A549 (cell line): ENCODE measurements at regions not wholly inside any gene's neighbourhood (a gene's known extent, or its start where the extent isn't known, plus 50 kb on each side); places are given as distances from the start of the nearest gene placed in this dataset.

Experiments used
- ATAC-seq, 2 experiments: fragments of 200-7000 bp in 1 of 2; fragments of >200 bp in 1 of 2; cut with Nextera tagmentation in 1 of 2; cut with Tn5 transposase in 1 of 2; 3 replicates each; pipeline versions ENCODE4 v1.8.0 to v1.9.1; 2018 to 2020; ENCODE audit warnings: mild to moderate bottlenecking in 1 of 2, moderate library complexity in 1 of 2
- CTCF ChIA-PET: fragments of 300-600 bp; sonication (Branson Sonifier 250); formaldehyde crosslinking; extraction: SDS; loops from one replicate; lab custom pipeline; 2021; ENCODE audit warnings: antibody characterized with exemption, inconsistent platforms; lab: Yijun Ruan, JAX
- POLR2A ChIA-PET: fragments of 350-600 bp; formaldehyde crosslinking; extraction: SDS; loops from one replicate; lab custom pipeline; 2021; ENCODE audit warnings: antibody characterized with exemption, inconsistent platforms; lab: Yijun Ruan, JAX
- DNase-seq, 2 experiments: peaks; one replicate each; pipeline versions ENCODE4 v3.0.0 to v3.0.0-alpha.2; 2011 to 2016; ENCODE audit warnings: low read depth in 1 of 2, low spot score in 1 of 2
- FAIRE-seq: peaks from 2 replicates; lab custom pipeline; 2011; peaks lifted over from hg19 to GRCh38; lab: Jason Lieb, UNC
- H3K27ac ChIP-seq, 2 experiments: fragments of >200 bp; sonication (Bioruptor Twin); formaldehyde crosslinking; 3 replicates each; pipeline ENCODE4 v1.5.1; 2016 to 2017
- H3K4me1 ChIP-seq: fragments of >200 bp; sonication (Bioruptor Twin); formaldehyde crosslinking; 3 replicates; pipeline ENCODE4 v1.6.1; 2016
- H3K4me2 ChIP-seq: fragments of >200 bp; sonication (Bioruptor Twin); formaldehyde crosslinking; 3 replicates; pipeline ENCODE4 v1.6.1; 2016
- H3K4me3 ChIP-seq: fragments of >200 bp; sonication (Bioruptor Twin); formaldehyde crosslinking; 3 replicates; pipeline ENCODE4 v1.5.1; 2016
- H3K9me3 ChIP-seq: fragments of >200 bp; sonication (Bioruptor Twin); formaldehyde crosslinking; 3 replicates; pipeline ENCODE4 v1.6.1; 2016
- BHLHE40 ChIP-seq: IDR thresholded peaks from 2 replicates; pipeline ENCODE4 v1.6.1; 2012; ENCODE audit warnings: low read depth, low read length, inconsistent platforms
- CBX2 ChIP-seq: fragments of 200-600 bp; sonication (generic); IDR thresholded peaks from 2 replicates; pipeline ENCODE4 v1.6.1; 2016; ENCODE audit warnings: low read depth, mild to moderate bottlenecking, borderline replicate concordance
- EHF ChIP-seq: fragments of 250-450 bp; sonication (Bioruptor Pico); IDR thresholded peaks from 2 replicates; pipeline ENCODE4 v1.5.0; 2020; ENCODE audit warnings: mild to moderate bottlenecking
- EHMT2 ChIP-seq: fragments of 200-600 bp; sonication (generic); IDR thresholded peaks from 2 replicates; pipeline ENCODE4 v1.6.1; 2016; ENCODE audit warnings: antibody characterized with exemption, low read depth, mild to moderate bottlenecking, moderate library complexity
- ESRRA ChIP-seq: fragments of 150-350 bp; IDR thresholded peaks from 2 replicates; pipeline ENCODE4 v1.6.1; 2014; ENCODE audit warnings: mild to moderate bottlenecking, low read length, borderline replicate concordance
- FOSB ChIP-seq: fragments of 250-450 bp; sonication (Bioruptor Pico); IDR thresholded peaks from 2 replicates; pipeline ENCODE4 v1.5.0; 2020; ENCODE audit warnings: mild to moderate bottlenecking, moderate library complexity
- HDAC2 ChIP-seq: fragments of 200-600 bp; sonication (generic); IDR thresholded peaks from 2 replicates; pipeline ENCODE4 v1.6.1; 2016
- HES2 ChIP-seq: fragments of >200 bp; sonication (Bioruptor Twin); formaldehyde crosslinking; IDR thresholded peaks from 2 replicates; pipeline ENCODE4 v1.6.1; 2016
- HOXA7 ChIP-seq: fragments of 250-450 bp; sonication (Bioruptor Pico); IDR thresholded peaks from 2 replicates; pipeline ENCODE4 v1.5.0; 2020; ENCODE audit warnings: mild to moderate bottlenecking, moderate library complexity
- HOXB13 ChIP-seq: fragments of 250-450 bp; sonication (Bioruptor Pico); IDR thresholded peaks from 2 replicates; pipeline ENCODE4 v1.5.0; 2020; ENCODE audit warnings: low read depth, mild to moderate bottlenecking, moderate library complexity
- JUNB ChIP-seq: fragments of >200 bp; sonication (Bioruptor Twin); formaldehyde crosslinking; IDR thresholded peaks from 2 replicates; pipeline ENCODE4 v1.6.1; 2016
- MAZ ChIP-seq: fragments of 150-350 bp; IDR thresholded peaks from 2 replicates; pipeline ENCODE4 v1.6.1; 2014; ENCODE audit warnings: antibody characterized with exemption, low read depth, low read length, borderline replicate concordance
- NR3C1 ChIP-seq: fragments of >200 bp; sonication (Bioruptor Twin); formaldehyde crosslinking; IDR thresholded peaks from 3 replicates; pipeline ENCODE4 v1.6.1; 2017
- POLR2A ChIP-seq: IDR thresholded peaks from 2 replicates; pipeline ENCODE4 v1.6.1; 2012; ENCODE audit warnings: mild to moderate bottlenecking, low read length
- POLR2AphosphoS2 ChIP-seq: conservative IDR thresholded peaks from 2 replicates; pipeline ENCODE4 v1.6.1; 2012; ENCODE audit warnings: low read length, improper control_type of control experiment, inconsistent platforms
- RAD21 ChIP-seq, 2 experiments: fragments of >200 bp in 1 of 2; sonication (Bioruptor Twin) in 1 of 2; formaldehyde crosslinking in 1 of 2; IDR thresholded peaks in 1 of 2; conservative IDR thresholded peaks in 1 of 2; 2 replicates in 1 of 2; 3 replicates in 1 of 2; pipeline ENCODE4 v1.6.1; 2012 to 2018; ENCODE audit warnings: inconsistent platforms in 1 of 2
- RCOR1 ChIP-seq: fragments of 150-350 bp; IDR thresholded peaks from 2 replicates; pipeline ENCODE4 v1.6.1; 2014; ENCODE audit warnings: antibody characterized with exemption, low read length, low read depth
- RFX5 ChIP-seq: fragments of 450-650 bp; IDR thresholded peaks from 2 replicates; pipeline ENCODE4 v1.7.1; 2014; ENCODE audit warnings: antibody characterized with exemption, mild to moderate bottlenecking, moderate library complexity
- SMC3 ChIP-seq: fragments of >200 bp; sonication (Bioruptor Twin); formaldehyde crosslinking; IDR thresholded peaks from 3 replicates; pipeline ENCODE4 v1.6.1; 2018; ENCODE audit warnings: inconsistent platforms
- SREBF2 ChIP-seq: fragments of 450-650 bp; IDR thresholded peaks from 2 replicates; pipeline ENCODE4 v1.6.1; 2014; ENCODE audit warnings: mild to moderate bottlenecking, moderate library complexity
- TFCP2L1 ChIP-seq: fragments of 250-450 bp; sonication (Bioruptor Pico); IDR thresholded peaks from 2 replicates; pipeline ENCODE4 v1.5.0; 2021; ENCODE audit warnings: mild to moderate bottlenecking
- TP53 ChIP-seq: fragments of 250-450 bp; sonication (Bioruptor Pico); IDR thresholded peaks from 2 replicates; pipeline ENCODE4 v1.5.0; 2021; ENCODE audit warnings: mild to moderate bottlenecking, moderate library complexity
- ZNF302 ChIP-seq: fragments of 250-450 bp; sonication (Bioruptor Pico); IDR thresholded peaks from 2 replicates; pipeline ENCODE4 v1.9.0; 2021; ENCODE audit warnings: inconsistent platforms, mild to moderate bottlenecking, moderate library complexity
- WGBS: methylation state at CpG from one replicate; pipeline ENCODE4 v1.1.6; 2017; ENCODE audit errors: missing lambda C conversion rate; 5-methylcytosine and 5-hydroxymethylcytosine counted together
- TF ChIP-seq, protein P1 (sequence below): fragments of 150-350 bp; IDR thresholded peaks from 2 replicates; pipeline ENCODE4 v1.6.1; 2014; ENCODE audit warnings: low read depth, mild to moderate bottlenecking, low read length
- TF ChIP-seq, protein P2 (sequence below): IDR thresholded peaks from 2 replicates; pipeline ENCODE4 v1.6.1; 2012
- TF ChIP-seq, protein P3 (sequence below): IDR thresholded peaks from 2 replicates; pipeline ENCODE4 v1.6.1; 2012
- TF ChIP-seq, protein P4 (sequence below): fragments of 250-450 bp; sonication (Bioruptor Pico); IDR thresholded peaks from 2 replicates; pipeline ENCODE4 v1.5.0; 2020; ENCODE audit warnings: low read depth, mild to moderate bottlenecking, moderate library complexity
- TF ChIP-seq, protein P5 (sequence below): fragments of 250-450 bp; sonication (Bioruptor Pico); IDR thresholded peaks from 2 replicates; pipeline ENCODE4 v1.5.0; 2021; ENCODE audit warnings: mild to moderate bottlenecking, moderate library complexity, borderline replicate concordance

DNA sequence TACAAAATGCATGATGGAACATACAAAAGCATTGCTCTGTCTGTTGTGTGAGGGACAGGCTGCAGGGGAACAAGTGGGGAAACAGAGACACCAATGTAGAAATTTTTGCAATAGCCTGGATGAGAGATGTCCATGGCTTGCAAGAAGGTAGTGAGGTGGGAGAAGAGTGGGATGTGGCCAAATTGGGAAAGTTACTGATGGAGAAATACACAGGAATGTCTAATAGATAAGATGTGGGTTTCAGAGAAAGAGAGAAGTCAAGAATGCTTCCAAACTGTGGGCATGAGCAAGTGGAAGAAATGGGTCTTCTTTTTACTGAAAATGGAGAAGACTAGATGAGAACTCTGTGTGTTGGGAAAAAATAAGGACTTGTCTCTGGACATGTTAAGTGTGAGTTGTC is 592.7 kb downstream of the TNS3 start:
- ChIA-PET CTCF (no interaction called here), POLR2A (no interaction called here)
- no peak for ATAC-seq
- TF ChIP-seq BHLHE40 (no peak), TP53 (CRISPR knock-in tag) (no peak), CBX2 (no peak), RFX5 (no peak), HOXB13 (CRISPR knock-in tag) (no peak), JUNB (no peak), RAD21 (conservative IDR thresholded peaks at IDR 0.05 in 1 of 2, IDR thresholded peaks at IDR 0.05 in 1 of 2) (no peak), FOSB (CRISPR knock-in tag) (no peak), ZNF302 (CRISPR knock-in tag) (no peak), SREBF2 (no peak)
- TF ChIP-seq, protein P1, sequence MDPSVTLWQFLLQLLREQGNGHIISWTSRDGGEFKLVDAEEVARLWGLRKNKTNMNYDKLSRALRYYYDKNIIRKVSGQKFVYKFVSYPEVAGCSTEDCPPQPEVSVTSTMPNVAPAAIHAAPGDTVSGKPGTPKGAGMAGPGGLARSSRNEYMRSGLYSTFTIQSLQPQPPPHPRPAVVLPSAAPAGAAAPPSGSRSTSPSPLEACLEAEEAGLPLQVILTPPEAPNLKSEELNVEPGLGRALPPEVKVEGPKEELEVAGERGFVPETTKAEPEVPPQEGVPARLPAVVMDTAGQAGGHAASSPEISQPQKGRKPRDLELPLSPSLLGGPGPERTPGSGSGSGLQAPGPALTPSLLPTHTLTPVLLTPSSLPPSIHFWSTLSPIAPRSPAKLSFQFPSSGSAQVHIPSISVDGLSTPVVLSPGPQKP, result no peak
- TF ChIP-seq, protein P2, sequence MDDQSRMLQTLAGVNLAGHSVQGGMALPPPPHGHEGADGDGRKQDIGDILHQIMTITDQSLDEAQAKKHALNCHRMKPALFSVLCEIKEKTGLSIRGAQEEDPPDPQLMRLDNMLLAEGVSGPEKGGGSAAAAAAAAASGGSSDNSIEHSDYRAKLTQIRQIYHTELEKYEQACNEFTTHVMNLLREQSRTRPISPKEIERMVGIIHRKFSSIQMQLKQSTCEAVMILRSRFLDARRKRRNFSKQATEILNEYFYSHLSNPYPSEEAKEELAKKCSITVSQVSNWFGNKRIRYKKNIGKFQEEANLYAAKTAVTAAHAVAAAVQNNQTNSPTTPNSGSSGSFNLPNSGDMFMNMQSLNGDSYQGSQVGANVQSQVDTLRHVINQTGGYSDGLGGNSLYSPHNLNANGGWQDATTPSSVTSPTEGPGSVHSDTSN, result no peak
- FAIRE-seq, result no peak
- no peaks in the 10 kb centered on the region for H3K4me1 ChIP-seq
- H3K9me3 ChIP-seq, result no peaks in the 10 kb centered on the region
- no peak overlapping the region for H3K27ac ChIP-seq
- DNase-seq, result no peak
- no peak overlapping the region for H3K4me2 ChIP-seq
- H3K4me3 ChIP-seq, result no peak overlapping the region

DNA sequence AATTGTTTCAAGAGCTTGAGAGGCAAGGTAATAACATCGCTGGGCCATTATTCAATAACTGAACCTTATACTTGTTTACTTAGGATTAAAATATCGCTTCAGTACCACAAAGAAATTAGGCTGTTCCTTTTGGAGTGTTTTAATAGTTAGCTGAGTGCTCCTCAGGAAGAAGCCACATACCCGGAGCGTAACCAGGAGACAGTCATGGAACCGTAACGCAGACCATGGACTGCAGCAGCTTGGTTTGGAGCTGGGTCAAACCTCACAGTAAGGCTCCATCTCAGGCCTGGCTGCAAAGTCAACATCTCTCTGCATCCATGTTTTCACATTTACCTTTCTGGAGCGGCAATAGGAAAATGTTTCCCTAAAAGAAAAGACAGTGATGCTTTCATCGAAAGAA is 599.0 kb downstream of the TNS3 start:
- ATAC-seq, result no peak
- TF ChIP-seq EHF (CRISPR knock-in tag) (no peak), RCOR1 (no peak), TFCP2L1 (no peak), RFX5 (no peak), SREBF2 (no peak), BHLHE40 (no peak), POLR2A (no peak), HDAC2 (no peak), EHMT2 (no peak), NR3C1 (no peak), POLR2AphosphoS2 (no peak), FOSB (CRISPR knock-in tag) (no peak), HOXA7 (CRISPR knock-in tag) (no peak), MAZ (no peak), SMC3 (no peak), HES2 (no peak), ESRRA (no peak)
- TF ChIP-seq, protein P3, sequence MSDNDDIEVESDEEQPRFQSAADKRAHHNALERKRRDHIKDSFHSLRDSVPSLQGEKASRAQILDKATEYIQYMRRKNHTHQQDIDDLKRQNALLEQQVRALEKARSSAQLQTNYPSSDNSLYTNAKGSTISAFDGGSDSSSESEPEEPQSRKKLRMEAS, result no peak
- TF ChIP-seq, protein P4, sequence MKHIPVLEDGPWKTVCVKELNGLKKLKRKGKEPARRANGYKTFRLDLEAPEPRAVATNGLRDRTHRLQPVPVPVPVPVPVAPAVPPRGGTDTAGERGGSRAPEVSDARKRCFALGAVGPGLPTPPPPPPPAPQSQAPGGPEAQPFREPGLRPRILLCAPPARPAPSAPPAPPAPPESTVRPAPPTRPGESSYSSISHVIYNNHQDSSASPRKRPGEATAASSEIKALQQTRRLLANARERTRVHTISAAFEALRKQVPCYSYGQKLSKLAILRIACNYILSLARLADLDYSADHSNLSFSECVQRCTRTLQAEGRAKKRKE (CRISPR knock-in tag), result no peak
- TF ChIP-seq, protein P5, sequence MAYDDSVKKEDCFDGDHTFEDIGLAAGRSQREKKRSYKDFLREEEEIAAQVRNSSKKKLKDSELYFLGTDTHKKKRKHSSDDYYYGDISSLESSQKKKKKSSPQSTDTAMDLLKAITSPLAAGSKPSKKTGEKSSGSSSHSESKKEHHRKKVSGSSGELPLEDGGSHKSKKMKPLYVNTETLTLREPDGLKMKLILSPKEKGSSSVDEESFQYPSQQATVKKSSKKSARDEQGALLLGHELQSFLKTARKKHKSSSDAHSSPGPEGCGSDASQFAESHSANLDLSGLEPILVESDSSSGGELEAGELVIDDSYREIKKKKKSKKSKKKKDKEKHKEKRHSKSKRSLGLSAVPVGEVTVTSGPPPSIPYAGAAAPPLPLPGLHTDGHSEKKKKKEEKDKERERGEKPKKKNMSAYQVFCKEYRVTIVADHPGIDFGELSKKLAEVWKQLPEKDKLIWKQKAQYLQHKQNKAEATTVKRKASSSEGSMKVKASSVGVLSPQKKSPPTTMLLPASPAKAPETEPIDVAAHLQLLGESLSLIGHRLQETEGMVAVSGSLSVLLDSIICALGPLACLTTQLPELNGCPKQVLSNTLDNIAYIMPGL (CRISPR knock-in tag), result no peak
- TF ChIP-seq, all 56 proteins: peak for 0
- no peaks in the 10 kb centered on the region for H3K9me3 ChIP-seq
- DNase-seq (no peak), FAIRE-seq (no peak)
- H3K27ac ChIP-seq, result no peak overlapping the region
- ChIA-PET POLR2A (no interaction called here), CTCF (interaction anchor here (0.6 to 1.3 kb wide), 2 partner anchors 9 to 275 kb away, joined by 3 to 4 read pairs; no protein-coding TSS in a partner anchor)
- H3K4me1 ChIP-seq, result no peaks in the 10 kb centered on the region
- no peak overlapping the region for H3K4me2 ChIP-seq
- H3K4me3 ChIP-seq, result no peak overlapping the region
- 76% methylated on average over 8 of the region's 8 CpGs for WGBS
